ENCODE measurements at regions not wholly inside any gene's neighbourhood (a gene's known extent, or its start where the extent isn't known, plus 50 kb on each side); places are given as distances from the start of the nearest gene placed in this dataset.

GRCh38 chr3:103372031-103372430, 937.2 kb downstream of the ZPLD1 start:
- H3K4me1 Mint-ChIP-seq (ENCODE audit: low read depth, unreplicated experiment): no peaks in the 10 kb centered on the region
- BruUV-seq (replicated peaks): no TSS peak
- no peaks in the 10 kb centered on the region for H3K9me3 Mint-ChIP-seq (ENCODE audit: unreplicated experiment)
- no peaks in the 10 kb centered on the region for H3K4me1 ChIP-seq
- TF ChIP-seq CTCF (IDR thresholded peaks at IDR 0.05; ENCODE audit: insufficient read depth in 1 of 2, low read depth in 1 of 2, low read length in 1 of 2, severe bottlenecking in 1 of 2, unreplicated experiment in 1 of 2): no peak
- no peaks in the 10 kb centered on the region for H3K36me3 Mint-ChIP-seq (ENCODE audit: insufficient read depth, unreplicated experiment)
- H3K36me3 ChIP-seq (ENCODE audit: control insufficient read depth, insufficient read depth, low read length): no peaks in the 10 kb centered on the region
- no peak overlapping the region for H3K4me3 Mint-ChIP-seq (ENCODE audit: unreplicated experiment)
- no peaks in the 10 kb centered on the region for H3K27me3 Mint-ChIP-seq (ENCODE audit: insufficient read depth, unreplicated experiment)
- no peak overlapping the region for H3K27ac Mint-ChIP-seq (ENCODE audit: unreplicated experiment)
- no peaks in the 10 kb centered on the region for H3K9me3 ChIP-seq
- ChIA-PET CTCF (no interaction called here), POLR2A (no interaction called here)
- intact Hi-C loops (cut with micrococcal nuclease; ENCODE audit: unreplicated experiment): no loop called here
- no peak for DNase-seq
- H3K27me3 ChIP-seq (replicated peaks; ENCODE audit: control insufficient read depth, insufficient read depth, low read length): no peaks in the 10 kb centered on the region
- H3K4me3 ChIP-seq (ENCODE audit: low read depth, low read length): no peak overlapping the region

GRCh38 chr3:103380391-103380790, 945.6 kb downstream of the ZPLD1 start:
- H3K36me3 ChIP-seq (ENCODE audit: control insufficient read depth, insufficient read depth, low read length): no peaks in the 10 kb centered on the region
- ChIA-PET CTCF (no interaction called here), POLR2A (no interaction called here)
- H3K27me3 ChIP-seq (replicated peaks; ENCODE audit: control insufficient read depth, insufficient read depth, low read length): no peaks in the 10 kb centered on the region
- Mint-ChIP-seq H3K36me3 (ENCODE audit: insufficient read depth, unreplicated experiment) (no peaks in the 10 kb centered on the region), H3K9me3 (ENCODE audit: unreplicated experiment) (no peaks in the 10 kb centered on the region), H3K4me1 (ENCODE audit: low read depth, unreplicated experiment) (peaks cover 6% of the 10 kb centered on the region), H3K27me3 (ENCODE audit: insufficient read depth, unreplicated experiment) (no peaks in the 10 kb centered on the region), H3K4me3 (ENCODE audit: unreplicated experiment) (no peak overlapping the region), H3K27ac (ENCODE audit: unreplicated experiment) (no peak overlapping the region)
- TF ChIP-seq CTCF (IDR thresholded peaks at IDR 0.05; ENCODE audit: insufficient read depth in 1 of 2, low read depth in 1 of 2, low read length in 1 of 2, severe bottlenecking in 1 of 2, unreplicated experiment in 1 of 2): no peak
- intact Hi-C loops (cut with micrococcal nuclease; ENCODE audit: unreplicated experiment): no loop called here
- H3K4me3 ChIP-seq (ENCODE audit: low read depth, low read length): no peak overlapping the region
- BruUV-seq (replicated peaks): no TSS peak
- H3K4me1 ChIP-seq: no peaks in the 10 kb centered on the region
- H3K9me3 ChIP-seq: no peaks in the 10 kb centered on the region
- no peak for DNase-seq

GRCh38 chr3:103381296-103382079, 946.7 kb downstream of the ZPLD1 start:
- no peak for DNase-seq
- no peaks in the 10 kb centered on the region for H3K4me1 ChIP-seq
- intact Hi-C loops (cut with micrococcal nuclease; ENCODE audit: unreplicated experiment): no loop called here
- TF ChIP-seq CTCF (IDR thresholded peaks at IDR 0.05; ENCODE audit: insufficient read depth in 1 of 2, low read depth in 1 of 2, low read length in 1 of 2, severe bottlenecking in 1 of 2, unreplicated experiment in 1 of 2): no peak
- Mint-ChIP-seq H3K27ac (ENCODE audit: unreplicated experiment) (no peak overlapping the region), H3K4me3 (ENCODE audit: unreplicated experiment) (no peak overlapping the region), H3K4me1 (ENCODE audit: low read depth, unreplicated experiment) (peaks cover 6% of the 10 kb centered on the region), H3K36me3 (ENCODE audit: insufficient read depth, unreplicated experiment) (no peaks in the 10 kb centered on the region), H3K27me3 (ENCODE audit: insufficient read depth, unreplicated experiment) (no peaks in the 10 kb centered on the region), H3K9me3 (ENCODE audit: unreplicated experiment) (no peaks in the 10 kb centered on the region)
- H3K27me3 ChIP-seq (replicated peaks; ENCODE audit: control insufficient read depth, insufficient read depth, low read length): no peaks in the 10 kb centered on the region
- H3K36me3 ChIP-seq (ENCODE audit: control insufficient read depth, insufficient read depth, low read length): no peaks in the 10 kb centered on the region
- no TSS peak for BruUV-seq (replicated peaks)
- H3K9me3 ChIP-seq: no peaks in the 10 kb centered on the region
- ChIA-PET CTCF (no interaction called here), POLR2A (no interaction called here)
- no peak overlapping the region for H3K4me3 ChIP-seq (ENCODE audit: low read depth, low read length)

All from Caco-2 (cell line).